Hepatocyte (in vitro differentiated cells): ENCODE measurements at regions not wholly inside any gene's neighbourhood (a gene's known extent, or its start where the extent isn't known, plus 50 kb on each side); places are given as distances from the start of the nearest gene placed in this dataset.

Source experiments
- EZH2 ChIP-seq: fragments of 200-600 bp; sonication (generic); IDR thresholded peaks from 2 replicates; pipeline ENCODE4 v1.6.1; 2016; ENCODE audit warnings: antibody characterized with exemption, mild to moderate bottlenecking, borderline replicate concordance
- EZH2phosphoT487 ChIP-seq: fragments of 200-600 bp; sonication (generic); IDR thresholded peaks from one replicate; pipeline ENCODE4 v1.6.1; 2018; ENCODE audit warnings: antibody characterized with exemption, mild to moderate bottlenecking, low read depth, moderate library complexity; ENCODE audit not compliant: unreplicated experiment, severe bottlenecking
- TF ChIP-seq, protein P1 (sequence below): fragments of 200-600 bp; sonication (generic); IDR thresholded peaks from 2 replicates; pipeline ENCODE4 v1.5.1; 2016; ENCODE audit warnings: antibody characterized with exemption, mild to moderate bottlenecking; ENCODE audit not compliant: poor library complexity

DNA sequence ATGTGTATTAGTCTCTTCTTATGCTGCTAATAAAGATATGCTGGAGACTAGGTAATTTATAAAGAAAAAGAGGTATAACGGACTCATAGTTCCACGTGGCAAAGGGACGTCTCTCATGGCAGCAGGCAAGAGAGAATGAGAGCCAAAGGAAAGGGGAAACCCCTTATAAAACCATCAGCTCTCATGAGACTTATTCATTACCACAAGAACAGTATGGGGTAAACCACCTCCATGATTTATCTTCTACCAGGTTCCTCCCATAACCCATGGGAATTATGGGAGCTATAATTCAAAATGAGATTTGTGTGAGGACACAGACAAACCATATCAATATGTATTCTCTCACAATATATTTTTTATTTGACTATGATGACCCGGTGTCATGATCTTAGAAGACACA, 109.1 kb downstream of the UTRN start:
- TF ChIP-seq, protein P1, sequence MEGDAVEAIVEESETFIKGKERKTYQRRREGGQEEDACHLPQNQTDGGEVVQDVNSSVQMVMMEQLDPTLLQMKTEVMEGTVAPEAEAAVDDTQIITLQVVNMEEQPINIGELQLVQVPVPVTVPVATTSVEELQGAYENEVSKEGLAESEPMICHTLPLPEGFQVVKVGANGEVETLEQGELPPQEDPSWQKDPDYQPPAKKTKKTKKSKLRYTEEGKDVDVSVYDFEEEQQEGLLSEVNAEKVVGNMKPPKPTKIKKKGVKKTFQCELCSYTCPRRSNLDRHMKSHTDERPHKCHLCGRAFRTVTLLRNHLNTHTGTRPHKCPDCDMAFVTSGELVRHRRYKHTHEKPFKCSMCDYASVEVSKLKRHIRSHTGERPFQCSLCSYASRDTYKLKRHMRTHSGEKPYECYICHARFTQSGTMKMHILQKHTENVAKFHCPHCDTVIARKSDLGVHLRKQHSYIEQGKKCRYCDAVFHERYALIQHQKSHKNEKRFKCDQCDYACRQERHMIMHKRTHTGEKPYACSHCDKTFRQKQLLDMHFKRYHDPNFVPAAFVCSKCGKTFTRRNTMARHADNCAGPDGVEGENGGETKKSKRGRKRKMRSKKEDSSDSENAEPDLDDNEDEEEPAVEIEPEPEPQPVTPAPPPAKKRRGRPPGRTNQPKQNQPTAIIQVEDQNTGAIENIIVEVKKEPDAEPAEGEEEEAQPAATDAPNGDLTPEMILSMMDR, result no peak
- no peak for TF ChIP-seq EZH2
- no peak for TF ChIP-seq EZH2phosphoT487
